ENCODE measurements at regions not wholly inside any gene's neighbourhood (a gene's known extent, or its start where the extent isn't known, plus 50 kb on each side); places are given as distances from the start of the nearest gene placed in this dataset.
A peak's percentile ranks its signal among the peaks of the same experiment; 100 is the strongest.

GRCh38 chr7:17176371-17177032 is 122.0 kb upstream of the AHR start:
- DNase-seq (ENCODE audit: low spot score), result no peak

GRCh38 chr7:17178545-17178944 is 119.9 kb upstream of the AHR start:
- DNase-seq (ENCODE audit: low spot score), result no peak

- DNase-seq (ENCODE audit: low spot score), result no peak
Observed at GRCh38 chr7:17181482-17181881, 117.0 kb upstream of the AHR start.

GRCh38 chr7:17183630-17184328 is 114.7 kb upstream of the AHR start:
- DNase-seq (ENCODE audit: low spot score), result peak; percentile 58

GRCh38 chr7:17184805-17185689 is 113.4 kb upstream of the AHR start:
- no peak for DNase-seq (ENCODE audit: low spot score)

- no peak for DNase-seq (ENCODE audit: low spot score)
Observed at GRCh38 chr7:17185690-17186070, 112.8 kb upstream of the AHR start.

GRCh38 chr7:17186745-17187530 is 111.5 kb upstream of the AHR start:
- DNase-seq (ENCODE audit: low spot score), result no peak

- no peak for DNase-seq (ENCODE audit: low spot score)
Observed at GRCh38 chr7:17194656-17195055, 103.8 kb upstream of the AHR start.

DNA sequence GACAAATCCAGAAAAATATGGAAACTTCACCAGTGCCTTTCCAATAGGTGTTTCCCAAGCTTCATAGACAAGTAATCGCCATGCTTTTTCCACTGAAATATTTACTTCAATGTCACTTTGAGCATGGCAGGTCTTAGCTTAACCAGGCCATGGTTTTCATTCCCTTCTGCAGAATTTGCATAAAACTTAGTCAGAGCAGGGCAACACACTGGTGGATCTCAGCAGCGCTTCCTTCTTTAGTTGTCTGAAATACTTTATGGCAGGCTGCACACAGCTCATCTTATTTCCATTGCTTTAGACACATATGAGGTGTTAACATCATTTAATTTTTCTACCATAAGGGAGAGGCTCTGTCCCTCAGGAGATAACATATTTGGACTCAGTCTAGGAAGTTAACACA is 102.9 kb upstream of the AHR start:
- DNase-seq (ENCODE audit: low spot score), result no peak

DNA sequence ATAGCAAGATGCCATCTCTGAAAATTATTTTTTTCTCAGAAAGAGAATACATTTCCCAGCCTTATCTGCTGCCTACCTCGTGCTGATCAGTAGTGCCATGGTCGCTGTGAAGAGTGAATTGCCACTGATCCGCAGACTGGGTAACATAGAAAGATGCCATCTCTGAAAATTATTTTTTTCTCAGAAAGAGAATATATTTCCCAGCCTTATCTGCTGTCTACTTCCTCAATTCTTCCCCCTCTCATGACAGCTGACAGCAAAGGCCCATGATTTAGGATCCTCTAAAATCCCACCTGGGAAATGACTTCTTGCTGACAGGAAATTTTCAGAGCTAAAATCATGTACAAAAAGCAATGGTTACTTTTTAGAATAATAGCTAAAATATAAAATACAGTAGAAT is 92.5 kb upstream of the AHR start:
- no peak for DNase-seq (ENCODE audit: low spot score)

GRCh38 chr7:17206349-17206905 is 92.0 kb upstream of the AHR start:
- DNase-seq (ENCODE audit: low spot score), result no peak

GRCh38 chr7:17207220-17207619 is 91.2 kb upstream of the AHR start:
- DNase-seq (ENCODE audit: low spot score), result no peak

- DNase-seq (ENCODE audit: low spot score), result no peak
Observed at GRCh38 chr7:17209101-17209500, 89.4 kb upstream of the AHR start.

DNA sequence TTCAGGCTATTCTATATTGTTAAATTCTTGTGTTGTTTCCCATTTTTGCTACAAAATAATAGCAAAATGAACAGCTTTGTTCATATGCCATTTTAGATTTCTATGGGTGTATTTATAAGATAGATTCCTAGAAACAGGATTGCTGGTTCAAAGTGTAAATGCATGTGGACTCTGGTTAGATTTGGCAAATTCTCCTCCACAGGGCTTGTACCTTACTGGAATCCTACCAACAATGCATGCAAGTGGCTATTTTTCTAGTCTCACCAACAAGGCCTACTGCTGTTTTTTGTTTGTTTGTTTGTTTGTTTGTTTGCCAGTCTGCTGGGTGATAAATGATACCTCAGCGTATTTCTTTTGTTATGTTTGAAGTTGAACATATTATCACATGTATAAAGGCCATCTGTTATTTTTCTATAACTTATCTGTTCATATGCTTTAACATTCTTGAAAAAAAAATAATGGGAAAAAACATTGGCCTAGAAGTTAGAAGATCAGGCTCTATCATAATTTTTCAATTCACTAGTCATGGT is 87.1 kb upstream of the AHR start:
- DNase-seq (ENCODE audit: low spot score), result no peak

- DNase-seq (ENCODE audit: low spot score), result no peak
Observed at GRCh38 chr7:17212188-17212587, 86.3 kb upstream of the AHR start.

DNA sequence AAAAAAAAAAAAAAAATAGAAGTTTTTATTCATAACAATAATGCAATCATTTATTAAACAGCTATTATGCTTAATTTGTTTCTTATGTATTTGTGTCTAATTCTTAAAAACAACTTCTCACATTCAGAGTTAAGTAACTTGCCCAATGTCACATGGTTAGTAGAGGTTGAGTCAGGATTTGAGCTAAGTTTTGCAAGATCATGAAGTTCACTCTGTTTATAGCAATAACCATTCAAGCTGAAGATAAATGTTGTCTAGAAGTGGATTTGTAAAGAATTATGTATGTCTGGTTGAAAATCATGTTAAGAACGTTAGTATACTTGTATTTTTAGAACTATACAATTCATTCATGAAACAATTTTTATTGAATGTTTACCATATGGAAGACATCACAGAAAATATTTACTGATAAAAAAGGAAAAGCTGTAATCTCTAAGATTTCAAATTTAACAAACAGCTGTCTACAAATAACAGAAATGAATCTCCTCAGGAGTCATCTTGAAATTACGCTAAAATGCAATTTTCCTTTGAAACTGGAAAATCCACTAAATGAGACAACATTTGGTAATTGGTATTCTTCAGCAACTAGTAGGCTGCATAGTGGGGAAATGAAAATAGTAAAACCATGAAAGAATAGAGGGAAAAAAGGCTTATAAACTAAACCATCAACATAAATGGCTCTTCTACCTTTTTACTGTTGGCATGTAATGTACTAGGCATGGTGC is 70.5 kb upstream of the AHR start:
- DNase-seq (ENCODE audit: low spot score), result no peak

DNA sequence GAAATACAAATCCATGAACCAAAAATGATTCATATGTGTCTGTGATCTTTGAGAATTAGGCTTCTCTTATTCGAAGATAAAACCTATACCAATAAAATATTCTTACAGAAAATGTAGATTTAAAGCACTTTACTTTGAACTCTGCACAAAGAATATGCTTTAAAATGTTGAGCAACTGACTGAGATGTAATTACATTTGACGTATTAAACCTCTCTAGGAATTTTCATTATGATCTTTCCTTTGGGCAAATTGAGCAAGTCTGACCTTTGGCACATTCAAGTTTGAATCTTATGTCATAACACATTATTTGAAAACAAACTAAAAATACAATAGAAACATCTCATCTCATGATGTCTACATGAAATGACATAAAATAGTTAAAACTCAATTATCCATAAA is 69.2 kb upstream of the AHR start:
- no peak for DNase-seq (ENCODE audit: low spot score)

GRCh38 chr7:17230099-17230807 is 68.2 kb upstream of the AHR start:
- no peak for DNase-seq (ENCODE audit: low spot score)

DNA sequence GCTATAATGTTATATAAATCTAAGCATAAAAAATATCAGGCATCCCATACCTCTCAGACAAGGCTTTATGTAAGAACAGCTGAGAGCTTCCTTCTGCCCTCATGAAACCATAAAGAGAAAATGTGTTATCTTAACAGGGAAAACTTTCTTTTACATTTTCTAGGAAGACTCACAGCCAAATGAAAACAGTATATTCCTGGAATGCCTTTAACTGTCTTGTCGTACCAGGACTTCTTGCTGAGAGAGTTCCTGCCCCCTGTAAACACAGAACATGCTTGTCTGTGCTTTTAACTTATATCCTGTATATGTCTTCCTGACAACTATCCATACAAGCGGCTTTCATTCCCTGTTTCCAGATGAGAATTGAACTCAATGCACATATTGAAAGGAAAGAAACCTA is 64.8 kb upstream of the AHR start:
- DNase-seq (ENCODE audit: low spot score), result no peak

DNA sequence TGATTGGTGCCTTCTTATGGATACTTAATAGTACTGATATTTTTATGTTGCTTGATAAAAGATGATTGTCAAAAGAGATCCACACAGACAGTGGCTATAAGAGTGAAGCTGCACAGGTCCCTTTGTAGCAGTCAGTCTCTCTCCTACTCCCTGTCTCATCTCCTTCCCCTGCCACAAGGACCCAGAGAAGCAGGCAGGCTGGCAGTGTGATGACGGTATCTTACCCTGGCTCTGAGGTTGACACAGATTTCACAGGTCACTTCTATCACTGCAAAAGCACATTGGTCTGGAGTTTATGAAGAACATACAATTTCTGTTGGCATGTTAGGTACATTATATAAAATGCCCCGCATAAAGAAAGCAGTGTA is 64.4 kb upstream of the AHR start:
- DNase-seq (ENCODE audit: low spot score), result no peak

Measured in AG20443 (cell line).